HG03066 (cell line): ENCODE measurements at regions not wholly inside any gene's neighbourhood (a gene's known extent, or its start where the extent isn't known, plus 50 kb on each side); places are given as distances from the start of the nearest gene placed in this dataset.
A peak's percentile ranks its signal among the peaks of the same experiment; 100 is the strongest.
"Not testable (repeated sequence)": the region's sequence is repeated elsewhere in the genome, so short reads cannot be mapped to it uniquely, and the experiment has no call there.

Experiments used
- ATAC-seq: cut with Tn5 transposase; IDR thresholded peaks from one replicate; pipeline ENCODE4 v1.9.1; 2021; ENCODE audit warnings: low read depth; ENCODE audit not compliant: unreplicated experiment

DNA sequence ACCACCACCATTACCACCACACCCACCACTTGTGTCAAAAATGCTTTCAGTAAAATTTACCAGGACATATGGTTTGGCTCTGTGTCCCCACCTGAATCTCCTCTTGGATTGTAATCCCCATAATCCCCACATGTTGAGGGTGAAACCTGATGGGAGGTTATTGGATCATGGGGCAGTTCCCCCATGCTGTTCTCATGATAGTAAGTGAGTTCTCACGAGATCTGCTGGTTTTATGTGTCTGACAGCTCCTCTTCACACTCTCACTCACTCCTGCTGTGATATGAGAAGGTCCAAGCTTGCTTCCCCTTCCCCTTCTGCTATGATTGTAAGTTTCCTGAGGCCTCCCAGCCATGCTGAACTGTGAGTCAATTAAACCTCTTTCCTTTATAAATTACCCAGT is 176.8 kb upstream of the ERBB4 start:
- ATAC-seq = not testable (repeated sequence)

DNA sequence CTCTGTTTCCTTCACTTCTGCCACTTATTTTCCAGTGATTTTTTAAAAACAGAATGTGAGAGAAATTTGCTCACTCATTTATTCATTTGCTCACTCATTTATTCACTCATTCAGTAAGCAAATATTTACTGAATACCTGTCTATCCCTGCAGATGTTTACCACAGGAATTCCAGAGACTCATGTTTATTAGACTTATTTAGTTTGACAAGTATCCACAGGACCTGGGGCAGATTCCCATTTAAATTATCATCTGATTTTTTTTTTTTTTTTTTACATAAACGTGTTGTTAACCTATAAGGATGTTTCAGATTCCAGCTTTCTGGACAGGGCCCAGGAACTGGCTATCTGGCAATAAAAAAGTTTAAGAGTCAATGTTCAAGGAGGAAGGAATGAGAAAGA is 175.1 kb upstream of the ERBB4 start:
- ATAC-seq = no peak

DNA sequence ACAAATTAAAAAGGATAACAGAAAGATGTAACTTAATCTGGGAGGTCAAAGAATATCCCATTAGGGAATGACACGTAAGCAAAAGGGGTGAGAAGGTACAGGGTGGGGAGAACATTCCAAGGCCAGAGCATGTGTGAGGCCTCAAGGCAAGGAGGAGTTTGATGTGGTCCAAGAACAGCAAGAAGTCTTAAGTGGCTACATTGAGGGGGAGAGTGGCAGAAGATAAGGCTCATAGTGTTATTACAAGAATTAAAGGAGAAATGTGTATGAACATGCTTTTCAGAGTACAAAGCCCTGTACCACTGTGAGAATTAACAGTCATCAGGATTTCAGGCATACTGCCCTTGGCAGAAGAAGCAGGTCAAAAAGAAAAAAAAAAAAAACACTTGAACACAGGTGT is 174.4 kb upstream of the ERBB4 start:
- ATAC-seq = no peak

DNA sequence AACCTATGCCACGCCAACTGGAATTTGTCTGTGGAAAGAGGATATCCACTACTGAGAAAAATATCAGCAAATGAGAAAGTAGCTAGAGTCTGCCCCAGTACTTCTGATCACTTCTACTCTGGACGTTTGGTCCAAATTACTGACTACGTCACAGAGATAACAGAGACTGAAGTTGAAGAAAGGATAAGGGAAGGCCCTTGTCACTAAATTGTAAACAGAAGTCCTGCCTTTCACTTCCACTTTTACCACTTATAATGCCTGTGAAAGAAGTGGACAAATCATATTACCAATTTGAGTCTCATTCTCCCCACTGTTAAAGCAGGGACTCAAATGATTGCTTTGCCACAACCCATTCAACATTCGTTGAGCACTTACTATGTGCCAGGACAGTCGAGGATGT is 173.9 kb upstream of the ERBB4 start:
- ATAC-seq = no peak

DNA sequence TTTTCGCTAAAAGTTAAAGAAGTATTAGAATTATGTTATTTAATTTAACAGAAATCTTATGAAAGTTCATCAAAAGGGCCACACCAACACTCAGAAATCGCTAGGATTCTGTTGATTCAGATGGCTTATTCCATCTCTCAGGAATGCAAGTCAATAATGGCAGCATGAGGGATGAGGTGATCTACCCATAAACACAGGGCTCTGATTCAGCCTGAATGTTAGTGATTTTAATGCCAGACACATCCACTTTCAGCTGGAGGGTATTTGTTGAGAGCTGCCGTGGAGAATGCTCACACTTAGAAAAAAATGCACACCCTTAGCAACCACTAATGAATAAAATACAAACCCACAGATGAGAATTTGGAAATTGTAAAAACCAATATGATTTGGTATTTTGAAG is 173.3 kb upstream of the ERBB4 start:
- no peak for ATAC-seq

DNA sequence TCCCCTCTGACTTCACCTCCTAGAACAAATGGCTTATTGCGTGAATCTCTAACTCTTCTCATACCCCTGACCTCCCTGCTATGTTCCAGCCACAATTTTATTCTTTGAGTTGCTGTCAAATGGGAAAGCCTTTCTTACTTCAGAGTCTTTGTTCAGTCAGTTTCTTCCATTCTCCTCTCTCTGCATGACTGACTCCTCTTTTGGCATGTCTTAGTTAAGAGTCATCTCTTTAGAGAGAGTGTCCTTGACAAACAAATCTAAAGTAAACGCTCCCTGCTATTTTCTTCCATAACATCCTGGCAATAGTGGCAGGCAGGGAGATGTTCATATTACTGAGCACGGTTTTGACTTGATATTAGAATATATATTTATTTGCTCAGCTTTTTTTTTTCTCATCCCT is 170.7 kb upstream of the ERBB4 start:
- ATAC-seq = no peak

DNA sequence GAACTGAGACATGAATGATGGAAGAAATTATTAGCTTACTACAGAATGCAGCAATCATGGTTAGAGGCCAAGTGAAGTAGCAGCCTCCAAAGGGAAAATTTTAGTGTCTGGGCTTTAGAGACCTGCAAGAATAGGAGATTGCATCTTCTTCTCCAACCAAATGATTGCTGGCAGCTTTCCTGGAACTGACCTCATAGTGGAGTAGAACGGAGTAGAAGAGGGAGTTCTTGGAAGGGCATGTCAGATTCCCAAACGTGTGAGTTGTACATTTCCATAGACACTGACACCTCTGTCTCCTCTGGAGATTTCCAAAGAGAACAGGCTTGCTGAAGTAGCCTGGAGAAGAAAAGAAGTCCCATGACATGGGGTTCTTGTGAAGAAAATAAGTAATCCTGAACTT is 169.8 kb upstream of the ERBB4 start:
- ATAC-seq = no peak

DNA sequence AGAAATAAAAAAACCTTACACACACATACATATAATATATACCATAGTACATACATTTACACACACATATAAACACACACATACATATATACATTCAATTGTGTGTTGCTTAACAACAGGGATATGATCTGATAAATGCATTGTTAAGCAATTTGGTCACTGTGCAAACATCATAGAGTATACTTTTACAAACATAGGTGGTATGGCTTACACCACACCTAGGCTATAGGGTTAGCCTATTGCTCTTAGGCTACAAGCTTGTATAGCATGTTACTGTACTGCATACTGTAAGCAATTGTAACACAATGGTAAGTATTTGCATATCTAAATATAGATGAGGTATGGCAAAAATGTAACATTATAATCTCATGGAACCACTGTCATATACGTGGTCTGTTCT is 156.8 kb upstream of the ERBB4 start:
- ATAC-seq = no peak

DNA sequence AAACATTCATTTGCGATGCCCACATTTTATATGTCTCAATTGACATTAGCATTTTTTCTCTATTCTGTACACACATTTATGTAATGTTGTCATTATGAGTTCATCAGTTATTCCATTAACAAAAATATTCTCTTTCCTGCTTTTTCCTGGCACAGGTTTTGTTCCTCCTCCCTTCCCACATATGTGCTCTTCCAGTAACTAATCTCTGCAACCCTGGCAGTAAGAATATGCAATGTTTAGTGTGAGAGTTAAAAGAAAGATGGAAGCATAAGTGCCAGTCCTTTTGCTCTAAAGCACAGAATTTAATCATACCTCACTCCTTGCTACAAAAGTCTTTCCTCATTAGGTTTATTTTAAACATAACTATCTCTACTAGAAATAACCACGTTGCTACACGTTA is 155.8 kb upstream of the ERBB4 start:
- ATAC-seq = no peak

DNA sequence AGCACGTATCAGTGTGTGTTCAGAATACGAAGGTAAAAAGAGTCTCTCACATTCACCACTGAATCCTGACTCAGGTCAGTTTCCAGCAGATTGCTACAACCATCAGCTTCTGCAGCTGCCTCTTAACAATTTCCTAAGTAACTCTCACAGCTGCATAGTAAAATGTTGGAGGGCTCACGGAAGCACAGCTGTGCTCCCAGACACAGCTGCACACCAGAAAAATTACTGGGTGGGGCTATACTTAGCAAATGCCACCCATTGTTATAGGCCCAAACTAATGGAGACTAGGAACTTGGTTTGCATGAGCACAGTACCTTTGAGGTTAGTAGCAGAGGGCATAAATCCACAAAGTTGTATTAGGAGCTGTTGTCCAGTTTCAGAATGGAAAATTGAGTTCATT is 153.9 kb upstream of the ERBB4 start:
- no peak for ATAC-seq

DNA sequence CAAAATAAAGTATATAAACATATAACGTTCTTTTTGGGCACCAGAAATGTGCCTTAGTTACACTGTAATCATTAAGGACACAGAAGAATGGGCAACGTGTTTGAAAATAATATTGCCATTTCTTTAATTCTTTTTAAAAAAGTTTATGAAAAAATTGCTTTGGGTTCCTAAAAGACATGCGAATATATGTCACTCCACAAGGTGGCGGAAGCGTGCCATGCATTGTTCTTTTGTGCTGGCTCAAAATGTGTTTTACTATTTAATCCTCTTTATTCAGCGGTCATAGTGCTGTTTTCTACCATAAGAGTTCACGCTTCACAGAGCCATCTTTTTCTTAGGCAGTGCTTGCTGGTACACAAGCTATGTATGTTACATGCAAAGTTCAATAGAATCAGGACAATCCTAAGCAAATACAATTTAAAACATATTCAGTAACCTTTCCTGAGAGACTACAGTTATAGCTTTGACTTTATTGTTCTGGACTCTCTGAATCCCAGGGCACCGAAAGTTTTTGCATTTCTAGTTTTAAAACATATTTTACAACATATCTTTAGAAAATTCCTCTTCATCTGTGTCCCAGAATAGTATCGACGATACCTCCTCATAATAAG is 147.8 kb upstream of the ERBB4 start:
- ATAC-seq = peak; percentile 70

DNA sequence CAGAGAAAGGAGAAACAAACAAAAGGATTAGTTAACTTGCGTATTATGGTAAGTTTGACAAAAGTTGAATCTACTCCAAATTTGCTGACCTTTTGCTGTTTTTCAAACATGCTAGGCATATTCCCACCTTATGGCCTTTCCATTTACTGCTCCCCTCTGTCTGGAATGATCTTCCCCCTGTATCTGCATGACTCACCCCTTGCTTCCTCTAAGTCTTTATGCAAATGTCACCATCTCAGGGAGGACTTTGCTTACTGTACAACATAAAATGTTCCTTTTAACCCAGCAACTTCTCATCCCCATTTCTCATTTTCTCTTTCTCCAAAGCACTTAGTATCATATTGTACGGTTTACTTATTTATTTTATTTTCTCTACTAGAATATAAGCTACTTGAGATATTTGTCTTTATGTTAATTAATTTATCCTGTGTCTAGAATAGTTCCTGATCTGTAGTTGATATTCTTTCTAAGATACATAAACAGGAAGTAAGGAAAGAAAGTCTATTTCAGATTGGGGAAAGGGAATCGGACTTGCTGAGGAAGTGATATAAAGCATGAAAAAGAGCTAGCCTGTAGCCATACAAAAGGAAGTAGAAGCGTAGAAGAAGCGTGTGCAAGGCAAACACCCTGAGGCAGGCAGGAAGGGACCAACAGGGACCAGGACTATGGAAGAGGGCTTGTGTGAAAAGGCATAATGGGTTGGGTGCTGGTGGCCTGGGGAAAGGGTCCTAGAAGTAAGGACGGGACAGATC is 144.9 kb upstream of the ERBB4 start:
- no peak for ATAC-seq

DNA sequence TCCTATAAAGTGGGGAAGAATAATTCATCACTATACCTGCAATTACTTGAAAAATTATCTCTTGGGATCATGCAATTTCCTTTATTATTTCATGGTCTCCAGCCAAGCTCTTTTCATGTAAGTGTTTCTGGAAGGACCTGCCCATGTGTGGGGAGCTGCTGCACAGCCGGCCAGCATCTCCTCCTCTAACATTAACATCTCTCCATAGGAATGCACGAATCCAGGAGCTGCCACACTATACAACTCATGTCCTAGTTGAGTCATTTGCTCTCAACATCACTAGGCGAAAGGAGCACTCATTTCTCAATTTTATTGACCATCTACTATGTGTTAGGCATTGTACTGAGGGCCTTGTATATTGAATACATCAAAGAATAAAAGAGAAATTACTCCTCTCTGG is 144.3 kb upstream of the ERBB4 start:
- no peak for ATAC-seq

DNA sequence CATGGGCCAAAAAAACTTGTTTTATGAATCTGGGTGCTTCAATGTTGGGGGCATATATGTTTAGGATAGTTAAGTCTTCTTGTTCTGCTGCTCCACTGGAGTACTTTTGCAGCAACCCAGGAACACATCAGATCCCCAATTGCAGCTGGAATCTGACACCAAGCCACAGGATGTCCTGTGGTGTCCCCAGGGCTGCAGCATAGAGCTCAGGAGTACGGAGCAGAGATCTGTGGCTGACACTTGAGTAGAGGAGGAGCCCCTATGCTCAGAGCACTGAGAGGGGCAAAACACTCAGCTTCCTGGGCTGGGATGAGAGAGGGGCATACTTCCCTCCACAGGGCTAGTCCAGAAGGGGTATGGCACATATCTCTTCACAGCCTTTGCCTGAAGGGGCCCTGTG is 138.9 kb upstream of the ERBB4 start:
- ATAC-seq = no peak

DNA sequence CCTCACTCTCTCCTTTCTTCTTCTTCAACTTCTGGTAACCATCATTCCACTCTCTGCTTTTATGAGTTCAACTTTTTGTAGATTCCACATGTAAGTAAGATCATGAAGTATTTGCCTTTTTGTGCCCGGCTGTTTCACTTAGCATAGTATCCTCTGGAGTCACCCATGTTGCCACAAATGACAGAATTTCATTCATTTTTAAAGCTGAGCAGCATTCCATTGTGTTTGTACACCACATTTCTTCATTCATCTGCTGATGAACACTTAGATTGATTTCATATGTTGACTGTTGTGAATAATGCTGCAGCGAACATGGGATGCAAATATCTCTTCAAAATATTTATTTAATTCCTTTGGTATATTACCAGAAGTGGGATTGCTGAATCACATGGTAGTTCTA is 133.6 kb upstream of the ERBB4 start:
- ATAC-seq = no peak

DNA sequence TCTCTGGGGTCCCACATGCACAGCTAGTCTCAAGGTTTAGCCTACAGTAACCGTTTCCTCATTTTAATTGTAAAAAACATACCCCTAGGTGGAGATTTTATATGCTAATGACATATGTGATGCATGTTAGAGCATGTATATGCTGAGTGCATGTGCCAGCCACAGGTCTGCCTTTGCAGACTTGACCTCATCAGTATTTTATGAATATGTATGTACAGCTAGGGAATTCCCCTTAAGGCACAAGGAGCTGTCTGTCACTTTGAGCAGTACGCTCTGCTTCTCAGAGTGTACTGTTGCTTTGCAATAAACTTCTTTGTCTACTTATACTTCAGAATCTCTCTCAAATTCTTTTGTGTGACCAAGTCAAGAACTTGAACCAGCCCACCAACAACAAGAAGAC is 131.2 kb upstream of the ERBB4 start:
- no peak for ATAC-seq

DNA sequence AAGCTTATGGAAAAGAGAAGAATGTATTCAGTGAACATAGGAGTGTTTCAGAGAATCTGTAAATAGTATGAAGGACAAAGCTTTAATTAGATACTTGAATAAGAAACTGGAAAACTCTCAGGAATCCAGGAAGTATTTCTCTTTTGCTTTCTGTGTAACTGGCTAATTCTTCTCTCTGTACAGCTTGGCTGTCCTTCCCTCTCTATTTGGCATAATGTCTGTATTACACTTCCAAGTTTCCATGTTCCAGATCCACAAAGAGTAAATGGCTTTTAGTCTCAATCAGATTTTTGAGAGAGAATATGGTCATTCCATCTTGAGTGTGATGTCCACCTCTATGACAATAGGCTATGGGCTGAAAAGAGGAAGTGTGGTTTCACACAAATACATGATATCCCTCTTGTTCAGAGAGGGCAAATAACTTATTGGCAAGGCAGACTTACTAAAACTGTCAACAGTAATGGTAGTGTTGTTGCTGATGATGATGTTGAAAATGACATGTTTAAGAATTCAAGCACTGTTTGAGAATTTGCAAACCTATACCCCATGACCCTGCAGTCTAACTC is 129.2 kb upstream of the ERBB4 start:
- ATAC-seq = no peak

DNA sequence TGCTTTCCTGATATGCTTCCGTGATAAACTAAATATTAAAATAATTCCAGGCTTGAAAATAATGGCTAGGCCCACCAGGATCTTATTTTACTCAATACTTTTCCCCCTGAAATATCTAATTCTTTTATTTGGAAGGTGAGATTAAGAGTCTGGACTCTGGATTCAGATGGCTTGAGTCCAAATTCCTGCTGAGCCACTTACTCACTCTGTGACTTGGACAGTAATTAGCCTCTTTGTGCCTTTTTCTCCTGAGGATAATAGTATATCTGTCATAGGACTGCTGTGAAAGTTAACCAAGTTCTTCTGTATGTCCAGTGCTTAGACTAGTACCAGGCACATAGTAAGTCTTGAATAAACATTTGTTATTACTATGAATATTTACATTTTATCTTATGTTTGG is 127.3 kb upstream of the ERBB4 start:
- no peak for ATAC-seq

DNA sequence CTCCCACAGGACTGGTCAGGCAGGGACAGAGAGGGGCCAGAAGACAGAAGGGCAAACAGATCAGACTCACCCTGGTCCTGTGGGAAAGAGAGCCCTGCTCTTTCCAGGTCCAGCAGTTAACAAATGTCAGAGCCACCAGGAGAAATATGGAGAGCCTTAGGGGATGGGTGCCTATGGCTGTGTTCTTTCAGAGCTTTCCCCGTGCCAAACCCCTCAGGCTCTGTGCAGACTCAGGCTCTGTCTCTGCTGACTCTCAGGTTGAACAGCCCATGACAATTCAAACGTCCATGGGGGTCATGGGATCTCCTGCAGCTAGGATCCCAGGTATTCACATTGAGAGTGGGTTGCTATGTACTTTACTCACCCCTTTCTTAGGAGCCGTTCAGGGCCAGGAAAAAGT is 120.8 kb upstream of the ERBB4 start:
- no peak for ATAC-seq

DNA sequence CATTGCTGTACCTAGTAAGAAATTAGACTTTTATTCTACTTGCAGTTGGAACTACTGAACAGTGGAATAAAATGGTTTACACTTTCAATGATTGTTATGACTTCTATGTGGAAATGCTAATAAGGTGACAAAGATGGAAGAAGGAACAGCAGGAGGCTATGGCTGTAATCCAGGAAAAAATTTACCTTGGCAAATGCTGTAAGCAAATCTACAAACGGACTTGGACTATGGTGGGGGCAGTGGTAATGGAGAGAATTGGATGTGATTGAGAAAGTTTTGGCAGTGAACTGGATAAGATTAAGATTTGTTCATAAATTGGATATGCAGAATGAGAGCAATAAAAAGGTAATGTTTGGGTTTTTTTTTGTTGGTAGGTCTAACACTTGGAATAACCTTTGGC is 111.0 kb upstream of the ERBB4 start:
- no peak for ATAC-seq

DNA sequence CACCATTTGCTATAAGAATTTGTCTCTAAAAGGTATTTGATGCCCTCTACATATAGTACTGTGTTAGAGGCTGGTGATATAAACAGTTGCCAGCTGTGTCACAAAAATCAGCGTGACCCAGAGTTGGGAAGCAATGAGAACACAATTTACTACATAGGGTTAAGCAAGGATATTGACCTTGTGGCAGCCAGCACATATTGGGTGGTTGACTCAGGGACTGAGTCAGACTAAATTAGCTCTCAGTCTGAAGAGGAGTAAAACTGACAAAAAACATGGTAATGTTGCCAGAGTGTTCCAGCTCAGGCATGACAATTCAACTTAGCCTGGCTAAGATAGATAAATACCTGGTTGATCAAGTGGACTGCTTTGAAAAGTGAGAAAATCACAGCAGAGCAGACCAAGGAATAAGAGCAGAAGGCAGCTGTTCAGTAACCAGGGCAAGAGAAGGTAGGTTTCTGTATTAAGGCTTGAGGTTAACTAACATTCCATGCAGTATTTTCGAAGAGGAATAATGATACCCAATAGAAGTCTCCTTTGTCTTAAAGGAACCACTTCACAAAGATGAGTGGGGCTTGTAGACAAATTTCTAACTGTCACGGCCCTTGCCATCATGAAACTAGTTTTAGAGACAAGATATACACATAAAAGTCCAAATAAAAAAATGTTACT is 108.2 kb upstream of the ERBB4 start:
- no peak for ATAC-seq
